Daoy (cell line): ENCODE measurements at regions not wholly inside any gene's neighbourhood (a gene's known extent, or its start where the extent isn't known, plus 50 kb on each side); places are given as distances from the start of the nearest gene placed in this dataset.
"Not testable (repeated sequence)": the region's sequence is repeated elsewhere in the genome, so short reads cannot be mapped to it uniquely, and the experiment has no call there.

Experiments
- DNase-seq: peaks from one replicate; pipeline ENCODE4 v3.0.0-alpha.2; 2015; ENCODE audit warnings: low read depth

DNA sequence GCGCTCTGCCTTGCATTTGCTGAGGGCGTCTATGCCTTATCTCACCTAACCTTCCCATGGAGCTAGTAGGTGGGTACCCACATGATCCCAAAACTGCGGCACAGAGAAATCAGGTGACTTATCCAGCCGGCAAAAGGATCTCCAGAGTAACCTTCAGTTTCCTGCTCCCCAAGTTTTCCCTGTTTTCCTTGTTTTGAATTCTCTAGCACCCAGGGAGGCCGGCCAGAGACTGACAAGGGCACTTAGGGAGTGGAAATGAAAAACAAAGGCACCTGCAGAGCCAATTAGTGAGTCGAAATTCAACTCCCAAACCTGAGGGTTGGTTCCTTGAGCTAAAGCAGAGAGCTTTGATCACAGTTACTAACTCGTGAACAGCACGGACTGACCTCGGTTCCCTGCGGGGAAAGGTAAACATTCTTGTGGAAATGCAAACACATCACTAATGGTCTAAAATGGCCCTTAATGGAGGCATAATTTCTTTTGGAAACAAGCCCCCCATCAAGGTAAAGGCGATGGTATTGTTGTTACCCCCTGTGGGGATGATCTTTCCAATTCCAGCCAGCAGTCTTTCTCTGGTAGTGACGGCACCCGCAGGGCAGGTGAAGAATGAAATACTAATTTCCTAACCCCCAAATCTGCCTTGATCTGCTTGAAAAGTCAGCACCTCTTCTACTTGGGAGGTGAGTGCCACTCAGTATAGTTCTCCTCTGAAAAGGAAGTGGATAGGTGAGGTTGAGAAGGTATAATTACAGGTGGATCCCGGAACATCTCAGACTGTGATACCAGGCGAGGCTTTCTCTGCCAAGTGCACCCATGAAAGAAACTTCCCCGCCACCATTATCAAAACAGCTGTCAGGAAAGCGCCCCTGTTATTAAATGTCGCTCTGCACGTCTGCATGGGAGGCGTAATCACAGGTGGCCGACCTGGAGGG lies 365.6 kb upstream of the AUTS2 start:
- DNase-seq = no peak

DNA sequence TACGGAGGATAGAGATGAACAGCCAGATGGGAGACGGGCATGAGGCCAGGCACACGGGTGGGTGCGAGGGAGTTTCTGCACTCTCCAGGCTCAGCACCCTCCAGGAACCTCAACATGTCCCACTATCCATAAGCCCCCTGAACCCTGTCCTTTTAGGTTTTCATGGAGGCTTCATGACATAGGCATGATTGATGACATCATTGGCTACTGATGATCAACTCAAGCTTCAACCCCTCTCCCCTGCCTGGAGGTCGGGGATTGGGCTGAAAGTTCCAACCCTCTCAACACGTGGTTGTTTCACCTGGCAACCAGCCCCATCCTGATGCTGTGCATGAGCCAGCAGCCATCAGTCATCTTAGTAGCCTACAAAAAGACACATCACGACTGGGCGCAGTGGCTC lies 360.7 kb upstream of the AUTS2 start:
- DNase-seq = no peak

DNA sequence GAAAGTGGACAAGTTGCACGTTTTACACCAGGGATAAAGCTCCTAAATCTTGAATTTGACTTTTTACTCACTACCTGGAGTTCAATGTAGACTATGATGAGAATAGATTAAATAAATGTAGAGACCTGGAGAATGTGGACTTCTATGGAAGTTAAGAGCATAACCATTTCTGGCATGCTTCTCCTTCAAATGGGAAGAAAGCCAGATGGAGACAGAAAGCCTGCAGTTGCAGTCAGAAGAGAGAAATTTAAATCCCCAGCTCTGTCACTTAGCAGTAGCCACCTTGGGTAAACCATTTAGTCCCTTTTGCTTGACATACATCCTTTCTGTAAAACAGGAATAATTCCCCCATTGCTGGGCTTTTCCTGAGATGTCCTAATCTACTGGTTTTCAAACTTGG lies 355.3 kb upstream of the AUTS2 start:
- DNase-seq = no peak

DNA sequence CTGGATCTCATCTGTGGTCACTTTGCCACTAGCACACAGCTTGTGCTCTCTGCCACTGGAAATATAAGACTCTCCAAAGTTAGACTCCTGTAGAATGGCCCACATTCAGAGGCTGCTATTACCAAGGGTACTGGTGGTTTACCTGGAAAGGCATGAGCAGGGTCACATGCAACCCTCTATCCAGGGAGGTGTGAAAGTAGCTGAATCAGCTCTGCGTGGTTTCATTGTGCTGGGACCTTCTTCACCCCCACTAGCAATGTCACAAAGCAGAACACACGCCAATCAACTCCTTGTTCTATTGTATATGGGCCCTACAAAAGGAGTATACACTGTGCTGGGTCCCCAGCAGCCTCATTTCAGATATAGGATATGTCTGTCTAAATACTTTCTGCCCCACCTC lies 353.6 kb upstream of the AUTS2 start:
- DNase-seq = no peak

DNA sequence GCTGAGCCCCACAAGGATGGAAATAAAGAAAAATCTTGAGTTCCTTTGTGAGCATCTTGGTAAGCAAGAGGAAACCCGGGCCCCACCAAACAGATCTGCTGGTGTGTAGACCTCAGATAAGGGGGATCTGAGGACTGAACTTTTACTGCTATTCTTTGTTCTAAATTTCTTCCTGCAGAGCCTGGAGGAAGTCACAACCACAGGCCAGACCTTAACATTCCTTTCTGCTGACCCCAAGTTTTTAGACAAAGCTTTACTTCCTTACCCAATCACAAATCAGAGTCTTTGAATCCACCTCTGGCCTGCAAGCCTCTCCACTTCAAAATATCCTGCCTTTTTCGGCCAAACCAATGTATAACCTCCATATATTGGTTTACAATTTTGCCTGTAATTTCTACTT lies 352.6 kb upstream of the AUTS2 start:
- peak; percentile 46 for DNase-seq

DNA sequence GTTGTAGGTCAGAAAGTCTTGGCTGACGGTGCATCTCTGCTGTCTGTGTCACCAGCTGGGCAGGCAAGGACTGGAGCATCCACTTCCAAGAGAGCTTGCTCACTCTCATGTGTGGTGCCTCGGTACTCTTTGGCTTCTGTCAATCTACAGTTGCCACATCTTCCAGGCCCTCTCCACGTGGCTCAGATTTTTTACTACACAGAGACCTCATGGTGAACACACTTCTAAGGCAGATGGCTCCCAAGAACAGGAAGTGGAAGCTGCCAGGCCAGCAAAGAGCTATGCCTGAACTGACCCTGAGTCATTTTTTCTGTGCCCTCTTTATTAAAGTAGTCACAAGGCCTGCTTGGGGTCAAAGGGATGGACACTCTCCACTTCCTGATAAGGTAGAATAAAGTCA lies 351.5 kb upstream of the AUTS2 start:
- DNase-seq = peak; percentile 17

DNA sequence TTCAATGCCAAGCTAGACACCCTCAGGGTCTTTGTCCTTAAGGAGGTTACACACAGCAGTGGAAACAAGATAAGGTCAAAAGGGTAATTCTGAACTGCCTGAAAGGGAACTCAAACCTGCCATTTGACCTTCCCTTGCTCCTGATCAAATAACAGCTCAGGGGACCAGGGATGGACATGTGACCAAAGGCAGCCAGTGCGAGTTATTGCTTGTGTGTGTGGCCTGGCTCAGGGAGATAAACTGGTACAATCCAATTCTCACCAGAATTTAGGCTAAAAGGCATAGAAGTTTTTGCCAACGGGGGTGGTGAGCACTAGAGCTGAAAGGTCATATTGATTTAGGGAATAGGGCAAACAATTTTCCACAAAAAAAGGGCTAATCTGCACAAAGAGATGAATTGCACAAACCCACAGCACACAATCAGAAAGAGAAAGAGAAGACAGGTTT lies 349.9 kb upstream of the AUTS2 start:
- not testable (repeated sequence) for DNase-seq

DNA sequence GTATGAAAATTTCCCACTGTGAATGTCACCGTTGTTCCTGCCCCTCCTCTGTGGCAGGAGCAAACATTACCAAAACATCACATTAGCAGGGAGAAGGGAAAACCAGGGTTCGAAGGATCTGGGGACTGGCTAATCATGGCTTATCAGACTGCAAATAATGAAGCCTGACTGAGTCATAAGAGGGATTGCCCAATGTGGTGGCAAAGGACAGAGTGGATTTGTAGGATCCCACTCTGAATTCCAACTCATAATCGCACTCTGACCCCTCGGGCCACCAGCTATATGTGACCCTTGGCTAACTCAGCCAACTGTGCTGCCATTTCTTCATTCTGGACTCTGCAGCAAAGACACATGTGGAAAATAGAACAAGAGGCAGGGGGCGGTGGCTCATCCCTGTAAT lies 347.3 kb upstream of the AUTS2 start:
- no peak for DNase-seq

DNA sequence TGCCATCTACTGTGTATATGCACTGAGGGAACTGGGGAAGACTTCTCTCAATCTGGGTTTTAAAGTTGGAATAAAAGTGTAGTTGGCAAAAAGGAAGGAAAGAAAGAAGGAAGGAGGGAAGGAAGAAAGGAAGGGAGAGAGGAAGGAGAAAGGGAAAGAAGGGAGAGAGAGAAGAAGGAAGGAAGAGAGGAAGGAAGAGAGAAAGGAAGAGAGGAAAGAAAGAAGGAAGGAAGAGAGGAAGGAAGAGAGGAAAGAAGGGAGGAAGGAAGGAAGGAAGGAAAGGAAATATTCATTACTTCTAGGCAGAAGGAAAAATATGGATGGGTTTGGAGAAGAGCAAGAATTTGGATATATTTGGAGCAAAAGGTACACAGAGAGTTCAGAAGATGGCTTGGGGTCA lies 343.6 kb upstream of the AUTS2 start:
- no peak for DNase-seq

DNA sequence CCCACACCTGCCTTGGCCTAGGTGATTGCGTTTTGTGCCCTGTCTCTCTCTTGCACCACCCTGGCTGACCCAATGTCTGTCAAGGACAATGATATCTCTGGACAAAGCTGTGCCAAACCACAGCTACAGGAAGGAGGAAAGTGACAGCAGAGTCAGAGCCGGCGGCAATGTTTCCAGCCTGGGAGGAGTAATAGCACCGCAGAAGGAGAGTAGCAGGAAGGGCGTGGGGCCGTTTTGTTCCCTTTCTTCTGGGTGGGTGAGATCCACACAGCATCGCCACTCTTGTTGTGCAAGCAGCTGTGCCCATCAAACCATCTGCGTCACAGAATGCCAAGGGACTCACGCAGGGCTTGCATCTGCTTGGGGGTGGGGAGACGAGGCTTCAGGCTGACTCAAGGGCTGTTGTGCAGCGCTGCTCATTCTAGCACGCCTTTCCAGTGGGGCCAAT lies 341.6 kb upstream of the AUTS2 start:
- peak; percentile 55 for DNase-seq

DNA sequence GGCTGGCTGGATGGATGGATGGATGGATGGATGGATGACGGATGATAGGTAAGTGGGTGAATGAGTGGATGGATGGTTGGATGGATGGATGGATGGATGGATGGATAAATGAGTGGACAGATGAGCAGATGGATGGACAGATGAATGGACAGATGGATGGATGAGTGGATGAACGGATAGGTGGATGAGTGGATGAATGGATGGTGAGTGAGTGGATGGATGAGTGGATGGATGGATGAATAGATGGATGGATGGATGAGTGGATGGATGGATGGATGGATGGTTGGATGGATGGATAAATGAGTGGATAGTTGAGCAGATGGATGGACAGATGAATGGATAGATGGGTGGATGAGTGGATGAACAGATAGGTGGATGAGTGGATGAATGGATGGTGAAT lies 340.7 kb upstream of the AUTS2 start:
- no peak for DNase-seq

DNA sequence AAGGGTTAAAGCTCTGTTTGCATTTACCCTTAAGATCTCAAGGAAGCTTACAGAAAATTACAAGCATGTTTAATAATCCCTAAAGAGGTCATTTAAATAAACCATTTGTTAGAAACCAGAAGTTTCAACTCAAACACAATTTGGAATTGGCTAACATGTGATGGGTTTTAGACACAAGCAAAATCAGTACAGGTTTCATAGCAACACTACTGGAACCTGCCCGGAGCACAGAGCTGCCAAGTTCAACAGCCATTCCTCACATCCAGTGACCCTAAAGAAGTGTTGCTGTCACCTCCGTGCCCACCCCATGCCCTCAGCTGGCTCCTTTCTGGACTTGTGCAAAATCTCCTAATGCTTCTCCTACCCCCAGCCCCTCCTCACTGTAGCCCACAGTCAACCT lies 338.8 kb upstream of the AUTS2 start:
- DNase-seq = no peak

DNA sequence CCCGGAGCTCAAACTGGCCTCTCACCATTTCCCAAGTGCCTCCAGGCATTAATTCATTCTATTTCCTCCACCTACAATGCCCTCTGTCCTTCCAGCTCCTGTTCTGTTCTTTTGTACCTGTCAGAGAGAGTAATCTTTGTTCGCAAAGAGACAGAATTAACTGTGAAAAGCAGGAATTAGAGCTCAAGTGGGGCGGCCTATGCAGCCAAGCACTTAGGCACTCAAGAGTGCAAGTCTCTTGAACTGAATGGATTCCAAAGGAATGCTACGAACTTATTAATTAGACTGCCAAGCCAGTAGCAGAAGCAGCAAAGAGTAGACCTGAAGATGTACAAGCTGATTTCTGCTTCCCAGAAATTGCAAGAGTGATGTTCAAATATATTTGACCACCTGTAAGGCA lies 338.3 kb upstream of the AUTS2 start:
- DNase-seq = no peak

DNA sequence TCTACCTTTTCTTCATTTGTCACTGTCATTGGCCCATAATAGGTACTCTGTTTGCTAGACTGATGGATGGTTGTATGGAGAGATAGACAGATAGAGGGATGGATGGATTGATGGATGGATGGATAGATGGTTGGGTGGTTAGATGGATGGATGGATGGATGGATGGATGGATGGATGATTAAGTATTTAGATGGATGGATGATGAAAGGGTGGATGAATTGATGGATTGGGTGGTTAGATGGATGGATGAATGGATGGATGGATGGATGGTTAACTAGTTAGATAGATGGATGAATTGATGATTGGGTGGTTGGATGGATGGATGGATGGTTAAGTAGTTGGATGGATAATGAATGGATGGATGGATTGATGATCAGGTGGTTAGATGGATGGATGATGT lies 334.7 kb upstream of the AUTS2 start:
- no peak for DNase-seq

DNA sequence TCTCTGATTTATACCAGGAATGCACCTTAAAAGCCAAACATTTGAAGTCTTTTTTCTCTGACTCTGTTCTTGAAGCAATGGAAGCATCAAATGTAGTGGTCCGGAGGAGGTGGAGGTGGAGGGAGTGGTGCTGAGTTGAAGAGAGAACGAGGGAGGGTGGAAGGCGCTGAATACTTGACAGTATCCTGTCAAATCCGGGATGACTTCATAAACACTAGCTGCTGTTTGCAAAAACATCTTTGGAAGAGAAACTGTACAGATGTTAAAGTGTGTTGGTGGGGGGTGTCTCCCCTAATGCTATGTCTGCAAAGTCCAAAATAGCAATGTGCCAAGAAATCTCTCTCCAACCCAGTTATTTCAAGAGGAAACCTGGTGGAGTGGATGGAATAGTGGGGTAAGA lies 328.5 kb upstream of the AUTS2 start:
- no peak for DNase-seq

DNA sequence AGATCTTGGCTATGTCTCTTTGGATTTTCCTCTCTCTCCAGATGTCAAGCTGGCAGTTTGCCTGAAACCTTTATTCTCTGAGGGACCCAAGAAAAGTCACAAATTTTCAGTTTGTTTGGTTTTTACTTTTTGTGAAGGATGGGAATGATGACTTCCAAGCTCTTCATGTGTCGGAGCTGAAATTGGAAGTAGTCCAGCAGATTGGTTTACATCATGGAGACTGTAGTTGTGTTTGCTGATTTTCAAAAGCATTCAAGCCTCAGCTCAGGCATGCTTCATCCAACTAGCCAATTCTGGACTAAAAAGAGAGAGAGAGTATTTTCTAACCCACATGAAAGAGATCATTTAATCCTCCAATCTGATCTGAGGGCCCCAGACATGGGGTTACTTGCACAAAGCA lies 326.2 kb upstream of the AUTS2 start:
- no peak for DNase-seq

DNA sequence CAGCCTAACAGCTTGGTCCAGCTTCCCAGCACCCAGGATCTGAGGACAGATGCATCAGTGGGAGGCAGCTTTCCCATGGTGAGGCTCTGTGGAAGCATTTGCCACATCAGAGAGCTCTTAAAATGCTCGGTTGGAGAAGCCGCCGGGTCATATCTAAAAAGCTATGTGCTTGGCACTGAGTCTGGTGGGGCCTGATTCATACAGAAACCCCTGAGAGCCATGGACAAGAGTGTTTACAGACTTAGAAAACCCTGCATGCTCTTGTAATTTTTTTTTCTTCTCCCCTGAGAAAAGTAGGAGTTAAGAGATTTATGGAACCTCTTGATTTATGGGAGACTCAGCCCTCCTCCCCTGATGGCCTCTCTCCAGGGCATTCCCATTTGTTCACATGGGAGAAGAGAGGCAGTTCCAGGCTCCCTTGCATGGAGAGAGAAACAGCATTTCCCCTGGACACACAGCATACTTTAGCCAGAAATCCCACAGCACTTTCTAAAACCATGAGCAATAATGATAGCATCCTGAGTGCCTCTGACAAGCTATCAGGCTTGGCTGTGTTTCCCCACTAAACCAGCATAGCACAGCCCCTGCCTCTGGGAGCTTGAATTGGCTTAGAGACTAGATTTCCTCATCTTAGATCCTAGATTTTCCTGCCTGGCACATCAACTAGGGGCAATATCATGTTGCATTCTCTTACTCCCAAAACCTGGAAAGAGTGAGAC lies 322.1 kb upstream of the AUTS2 start:
- DNase-seq = no peak

DNA sequence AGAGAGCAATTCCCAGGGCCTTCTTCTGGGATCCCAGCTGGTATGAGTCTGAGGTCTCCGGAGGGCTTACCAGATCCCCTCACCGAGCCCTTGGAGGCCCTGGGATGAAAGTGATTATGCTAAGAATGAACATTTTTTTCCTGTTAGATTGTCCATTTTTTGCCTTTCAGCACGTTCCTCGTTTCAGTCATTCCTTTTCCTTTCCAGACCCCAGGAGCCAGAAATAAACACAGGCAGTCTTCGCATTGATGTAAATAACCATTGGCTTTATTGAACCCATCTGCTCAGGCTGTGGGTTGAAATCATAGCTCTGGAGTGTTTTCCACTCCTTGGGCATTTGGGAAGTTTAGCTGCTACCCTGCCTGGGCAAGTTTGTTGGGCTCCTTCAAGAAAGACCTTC lies 320.9 kb upstream of the AUTS2 start:
- no peak for DNase-seq

DNA sequence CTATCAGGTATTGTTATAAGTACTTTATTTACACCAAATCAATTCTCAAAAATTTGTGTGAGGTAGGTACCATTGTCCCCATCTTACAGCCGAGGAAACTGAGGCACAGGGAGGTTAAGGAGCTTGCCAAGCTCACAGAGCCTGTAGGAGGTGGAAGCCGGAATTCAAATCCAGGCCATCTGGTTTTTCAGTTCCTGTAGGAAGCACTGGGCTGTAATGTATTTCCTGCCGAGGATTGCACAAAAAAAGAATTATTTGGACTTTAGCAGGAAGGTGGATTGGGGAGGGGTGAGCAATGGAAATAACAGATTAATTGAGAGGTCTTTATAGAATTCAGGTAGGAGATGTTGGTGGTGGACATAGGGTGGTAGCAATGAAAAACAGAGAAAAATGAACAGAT lies 315.3 kb upstream of the AUTS2 start:
- DNase-seq = no peak

DNA sequence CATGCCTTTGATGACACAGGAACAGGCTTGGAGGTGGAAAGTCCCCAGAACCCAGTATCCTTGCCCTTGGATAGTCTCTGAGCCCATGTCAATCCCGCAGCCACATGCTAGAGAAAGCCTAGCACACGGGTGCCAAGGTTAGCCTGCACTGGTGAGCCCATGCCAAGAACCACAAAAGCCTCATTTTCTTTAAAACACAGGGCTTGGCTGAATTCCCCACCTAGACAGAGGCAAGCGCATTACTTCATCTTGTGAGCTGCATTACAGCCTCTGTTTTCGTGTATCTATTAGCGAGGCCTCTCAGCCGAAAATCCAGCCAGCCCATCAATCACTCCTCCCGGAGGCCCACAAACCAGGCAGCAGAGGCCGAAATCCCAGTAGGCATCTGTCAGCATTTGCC lies 314.9 kb upstream of the AUTS2 start:
- DNase-seq = peak; percentile 18

DNA sequence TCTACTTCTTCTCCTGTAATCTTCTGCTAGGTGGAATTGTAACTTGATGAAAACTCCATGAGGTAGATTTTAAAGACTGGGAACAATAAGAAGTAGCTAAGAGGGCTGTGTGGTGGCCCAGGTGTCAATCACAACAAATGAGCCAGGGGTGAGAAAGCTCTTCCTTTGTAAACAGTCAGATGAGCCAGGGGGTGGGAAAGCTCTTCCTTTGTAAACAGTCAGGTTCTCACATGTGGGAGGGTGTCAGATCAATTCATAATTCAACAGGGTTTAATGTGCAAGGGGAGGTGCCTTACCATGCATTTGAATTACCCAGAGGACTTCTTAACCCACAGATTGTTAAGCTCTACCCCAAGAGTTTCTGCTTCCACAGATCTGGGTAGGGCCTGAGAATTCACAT lies 312.4 kb upstream of the AUTS2 start:
- no peak for DNase-seq

DNA sequence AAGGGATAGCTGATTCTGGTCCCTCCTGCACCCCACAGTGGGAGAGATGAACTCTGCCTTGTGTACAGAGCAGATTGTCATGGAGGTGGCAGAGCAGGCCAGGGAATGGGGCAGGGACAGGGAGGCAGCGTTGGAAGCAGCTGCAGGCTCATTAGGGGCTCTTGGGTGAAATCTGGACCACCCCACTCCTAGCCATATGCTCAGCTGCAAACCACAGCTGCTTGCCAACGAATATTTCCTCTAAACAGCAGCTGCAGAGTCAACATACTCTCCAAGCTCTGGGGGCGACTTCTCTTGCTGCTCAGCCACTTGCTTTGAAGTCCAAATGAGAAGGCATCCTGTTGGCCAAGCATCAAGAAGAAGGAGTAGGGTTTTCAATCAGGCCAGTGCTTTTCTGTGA lies 302.3 kb upstream of the AUTS2 start:
- no peak for DNase-seq

DNA sequence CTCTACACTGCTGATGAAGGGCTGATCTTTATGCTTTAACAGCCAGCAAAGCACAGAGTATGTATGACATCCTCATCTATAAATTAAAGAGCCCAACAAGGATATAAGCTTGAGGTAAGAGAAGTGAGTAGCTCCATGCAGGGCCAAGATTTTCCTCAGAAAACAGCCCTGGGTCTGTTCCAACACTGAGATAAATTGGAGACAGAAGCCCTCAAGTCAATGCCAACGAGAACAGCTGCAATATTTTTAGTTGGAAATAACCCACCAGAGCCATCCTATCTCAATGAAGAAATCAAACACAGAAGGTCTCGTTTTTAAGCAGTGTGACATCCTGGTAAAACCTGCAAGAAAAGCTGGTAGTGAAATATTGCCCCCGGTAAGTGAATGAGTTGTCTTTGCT lies 297.0 kb upstream of the AUTS2 start:
- no peak for DNase-seq
